ENCODE measurements at regions not wholly inside any gene's neighbourhood (a gene's known extent, or its start where the extent isn't known, plus 50 kb on each side); places are given as distances from the start of the nearest gene placed in this dataset.

- no peak for DNase-seq
These were observed 361.5 kb upstream of the AJAP1 start for GRCh38 chr1:4292861-4293260.

GRCh38 chr1:4298361-4299083 is 355.9 kb upstream of the AJAP1 start:
- no peak for DNase-seq

- no peak for DNase-seq
These were observed 353.4 kb upstream of the AJAP1 start for GRCh38 chr1:4301007-4301406.

GRCh38 chr1:4303303-4303702 is 351.1 kb upstream of the AJAP1 start:
- no peak for DNase-seq

GRCh38 chr1:4305526-4306301 is 348.7 kb upstream of the AJAP1 start:
- DNase-seq: no peak

- no peak for DNase-seq
These were observed 347.6 kb upstream of the AJAP1 start for GRCh38 chr1:4306559-4307467.

- no peak for DNase-seq
These were observed 347.0 kb upstream of the AJAP1 start for GRCh38 chr1:4307468-4307845.

- no peak for DNase-seq
These were observed 346.4 kb upstream of the AJAP1 start for GRCh38 chr1:4307911-4308545.

- DNase-seq: no peak
These were observed 345.6 kb upstream of the AJAP1 start for GRCh38 chr1:4308806-4309205.

- no peak for DNase-seq
These were observed 344.6 kb upstream of the AJAP1 start for GRCh38 chr1:4309676-4310320.

- no peak for DNase-seq
These were observed 343.9 kb upstream of the AJAP1 start for GRCh38 chr1:4310396-4310923.

GRCh38 chr1:4312024-4312423 is 342.4 kb upstream of the AJAP1 start:
- DNase-seq: no peak

- no peak for DNase-seq
These were observed 339.2 kb upstream of the AJAP1 start for GRCh38 chr1:4315202-4315601.

GRCh38 chr1:4317207-4317606 is 337.2 kb upstream of the AJAP1 start:
- DNase-seq: no peak

- DNase-seq: no peak
These were observed 335.7 kb upstream of the AJAP1 start for GRCh38 chr1:4318720-4319119.

- no peak for DNase-seq
These were observed 334.9 kb upstream of the AJAP1 start for GRCh38 chr1:4319496-4319895.

- DNase-seq: no peak
These were observed 331.5 kb upstream of the AJAP1 start for GRCh38 chr1:4322881-4323280.

GRCh38 chr1:4323309-4323708 is 331.1 kb upstream of the AJAP1 start:
- no peak for DNase-seq

GRCh38 chr1:4324525-4324924 is 329.9 kb upstream of the AJAP1 start:
- DNase-seq: no peak

- DNase-seq: no peak
These were observed 327.3 kb upstream of the AJAP1 start for GRCh38 chr1:4327142-4327541.

GRCh38 chr1:4328402-4329071 is 325.9 kb upstream of the AJAP1 start:
- DNase-seq: no peak

Data from hindlimb muscle (tissue), 1 donor.